HUES48 (cell line): ENCODE measurements at regions not wholly inside any gene's neighbourhood (a gene's known extent, or its start where the extent isn't known, plus 50 kb on each side); places are given as distances from the start of the nearest gene placed in this dataset.

ENCODE experiments used
- H3K27ac ChIP-seq: one replicate; pipeline ENCODE4 v1.7.0; 2013; ENCODE audit warnings: low read depth, low read length, inconsistent platforms
- H3K27me3 ChIP-seq: 2 replicates; pipeline ENCODE4 v1.6.1; 2013; ENCODE audit warnings: mild to moderate bottlenecking, low read length; ENCODE audit not compliant: control insufficient read depth, insufficient read depth
- H3K36me3 ChIP-seq: 2 replicates; pipeline ENCODE4 v1.6.1; 2013; ENCODE audit warnings: low read length; ENCODE audit not compliant: control insufficient read depth, insufficient read depth
- H3K4me1 ChIP-seq: 2 replicates; pipeline ENCODE4 v1.6.1; 2013; ENCODE audit warnings: mild to moderate bottlenecking, low read length; ENCODE audit not compliant: control insufficient read depth, insufficient read depth
- H3K4me3 ChIP-seq: 2 replicates; pipeline ENCODE4 v1.5.1; 2013; ENCODE audit warnings: mild to moderate bottlenecking, low read depth, low read length
- H3K9ac ChIP-seq: 2 replicates; pipeline ENCODE4 v1.6.1; 2013; ENCODE audit warnings: mild to moderate bottlenecking, low read depth, low read length, moderate library complexity
- H3K9me3 ChIP-seq: 2 replicates; pipeline ENCODE4 v1.6.1; 2013; ENCODE audit warnings: low read length; ENCODE audit not compliant: control insufficient read depth, insufficient read depth

GRCh38 chr3:153681057-153681456 is 440.1 kb upstream of the ARHGEF26 start:
- Histone ChIP-seq H3K4me3 (no peak overlapping the region), H3K27ac (no peak overlapping the region), H3K9ac (no peak overlapping the region), H3K4me1 (no peaks in the 10 kb centered on the region), H3K36me3 (no peaks in the 10 kb centered on the region), H3K9me3 (no peaks in the 10 kb centered on the region), H3K27me3 (no peaks in the 10 kb centered on the region)

DNA sequence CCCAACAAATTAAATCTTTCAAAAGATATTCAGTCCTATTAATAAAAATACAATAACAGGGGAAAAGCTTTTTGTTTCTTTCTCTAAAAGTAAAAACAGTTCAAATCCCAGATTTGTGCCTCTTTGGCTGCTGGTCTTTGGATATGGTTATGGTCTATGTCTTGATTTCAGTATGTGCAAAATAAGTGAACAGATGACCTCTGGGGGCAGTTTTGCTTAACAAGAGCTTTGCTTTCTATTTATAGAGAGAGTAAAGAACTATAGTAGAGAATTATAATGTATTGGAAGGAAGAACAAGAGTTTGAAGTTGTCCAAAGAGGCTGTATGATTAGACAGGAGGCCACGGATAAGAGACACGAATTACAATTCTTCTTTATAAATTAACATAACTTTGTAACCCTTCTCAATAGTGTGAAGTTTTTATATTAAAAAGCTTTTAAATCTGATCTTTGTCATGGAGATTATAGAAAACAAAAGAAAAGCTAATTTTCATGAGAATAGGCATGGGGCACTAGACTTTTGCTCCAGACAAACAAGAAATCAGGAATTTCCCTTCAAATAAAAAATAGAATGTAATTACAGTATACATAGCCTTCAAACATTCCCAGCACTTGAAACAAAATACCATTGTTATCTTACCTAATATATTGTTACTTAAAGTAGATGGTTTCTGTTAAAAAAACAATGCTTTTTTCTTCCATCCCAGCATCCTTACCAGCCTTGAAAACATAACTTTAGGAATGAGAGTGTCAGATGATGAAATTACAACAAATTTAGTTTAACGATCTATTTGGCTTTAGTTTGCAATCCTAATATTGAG is 432.7 kb upstream of the ARHGEF26 start:
- Histone ChIP-seq H3K9me3 (no peaks in the 10 kb centered on the region), H3K4me1 (peaks cover 24% of the 10 kb centered on the region), H3K9ac (peak overlapping the region; percentile 4; the same call in 1 of the 2 replicates), H3K27me3 (no peaks in the 10 kb centered on the region), H3K36me3 (no peaks in the 10 kb centered on the region), H3K27ac (peak overlapping the region; percentile 53), H3K4me3 (no peak overlapping the region)

DNA sequence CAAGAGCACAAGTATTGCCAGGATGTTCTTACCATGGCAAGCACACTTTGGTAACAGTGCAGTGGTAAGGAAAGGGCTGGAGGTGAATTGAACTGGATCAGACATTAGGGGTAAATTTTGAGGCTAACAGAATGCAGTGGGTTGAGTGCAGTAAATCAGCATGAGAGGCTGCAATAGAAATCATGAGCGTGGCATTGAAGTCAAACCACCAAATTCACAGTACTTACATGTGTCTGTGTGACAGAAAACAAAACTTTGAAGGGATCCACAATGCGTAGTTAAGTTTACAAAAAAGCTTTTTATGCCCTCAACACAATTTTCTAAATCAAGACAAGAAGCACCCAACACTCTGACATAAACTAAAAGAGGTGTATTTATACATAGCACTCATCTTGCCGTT is 428.0 kb upstream of the ARHGEF26 start:
- H3K9ac ChIP-seq = no peak overlapping the region
- no peaks in the 10 kb centered on the region for H3K27me3 ChIP-seq
- no peaks in the 10 kb centered on the region for H3K9me3 ChIP-seq
- H3K36me3 ChIP-seq = no peaks in the 10 kb centered on the region
- H3K4me3 ChIP-seq = no peak overlapping the region
- H3K4me1 ChIP-seq = peaks cover 11% of the 10 kb centered on the region
- H3K27ac ChIP-seq = no peak overlapping the region

GRCh38 chr3:153702106-153702505 is 419.1 kb upstream of the ARHGEF26 start:
- Histone ChIP-seq H3K9me3 (no peaks in the 10 kb centered on the region), H3K9ac (no peak overlapping the region), H3K36me3 (no peaks in the 10 kb centered on the region), H3K4me1 (peaks cover 18% of the 10 kb centered on the region), H3K27ac (no peak overlapping the region), H3K4me3 (no peak overlapping the region), H3K27me3 (no peaks in the 10 kb centered on the region)

DNA sequence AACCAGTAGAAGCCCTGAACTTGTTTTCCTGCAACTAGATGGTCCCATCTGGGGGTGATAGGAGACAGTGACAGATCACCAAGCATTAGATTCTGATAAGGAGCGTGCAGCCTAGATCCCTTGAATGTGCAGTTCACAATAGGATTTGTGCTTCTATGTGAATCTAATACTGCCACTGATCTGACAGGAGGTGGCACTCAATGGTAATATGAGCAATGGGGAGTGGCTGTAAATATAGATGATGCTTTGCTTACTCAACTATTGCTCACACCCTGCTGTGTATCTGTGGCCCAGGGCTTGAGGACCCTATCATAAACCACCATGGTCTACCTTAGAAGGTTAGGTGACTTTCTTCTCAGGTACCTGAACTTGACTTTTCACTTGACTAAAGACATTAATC is 417.1 kb upstream of the ARHGEF26 start:
- H3K9me3 ChIP-seq = no peaks in the 10 kb centered on the region
- no peaks in the 10 kb centered on the region for H3K36me3 ChIP-seq
- H3K4me1 ChIP-seq = peaks cover 20% of the 10 kb centered on the region
- H3K9ac ChIP-seq = no peak overlapping the region
- H3K4me3 ChIP-seq = no peak overlapping the region
- no peaks in the 10 kb centered on the region for H3K27me3 ChIP-seq
- no peak overlapping the region for H3K27ac ChIP-seq

DNA sequence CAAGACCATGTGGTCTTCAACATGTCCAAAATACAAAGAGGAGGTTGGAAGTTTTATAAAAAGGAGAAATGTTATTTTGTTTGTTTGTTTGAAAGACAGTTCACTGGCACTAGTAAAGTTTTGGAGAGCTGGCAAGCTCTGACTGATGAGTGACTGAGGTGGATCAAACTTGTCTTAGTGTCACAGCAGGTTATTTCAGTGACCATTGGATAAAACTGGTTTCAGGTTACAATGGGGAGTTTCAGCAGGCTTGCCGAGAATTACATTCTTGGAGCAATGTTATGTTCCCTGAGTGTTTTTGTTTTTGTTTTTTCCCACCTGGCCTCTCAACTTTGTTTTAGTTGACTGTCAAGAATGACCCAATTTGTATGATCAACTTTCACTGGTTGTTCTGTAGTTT is 414.5 kb upstream of the ARHGEF26 start:
- Histone ChIP-seq H3K4me1 (peaks cover 20% of the 10 kb centered on the region), H3K4me3 (no peak overlapping the region), H3K27me3 (no peaks in the 10 kb centered on the region), H3K36me3 (no peaks in the 10 kb centered on the region), H3K9ac (no peak overlapping the region), H3K9me3 (no peaks in the 10 kb centered on the region), H3K27ac (no peak overlapping the region)

DNA sequence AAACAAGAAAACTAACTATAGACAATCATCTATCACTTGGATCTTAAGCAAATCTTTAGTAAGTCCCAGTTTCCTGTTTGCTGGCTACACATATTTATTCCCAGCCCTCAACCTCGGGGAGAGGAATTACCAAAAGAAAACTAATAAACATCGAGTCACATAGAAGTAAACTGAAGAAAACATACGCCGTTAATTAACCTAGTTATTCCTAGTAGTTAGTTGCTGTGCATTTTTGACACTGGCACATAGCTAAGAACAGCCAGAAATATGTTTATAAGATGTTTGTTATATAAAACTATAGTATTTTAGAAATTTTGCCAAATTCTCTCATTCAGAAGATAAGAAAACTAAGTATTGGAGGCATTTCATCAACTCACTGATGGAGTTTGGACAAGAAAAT is 407.2 kb upstream of the ARHGEF26 start:
- no peaks in the 10 kb centered on the region for H3K27me3 ChIP-seq
- H3K9ac ChIP-seq = no peak overlapping the region
- peaks cover 8% of the 10 kb centered on the region; the same call in 1 of the 2 replicates for H3K4me1 ChIP-seq
- no peaks in the 10 kb centered on the region for H3K9me3 ChIP-seq
- no peak overlapping the region for H3K27ac ChIP-seq
- no peak overlapping the region for H3K4me3 ChIP-seq
- H3K36me3 ChIP-seq = no peaks in the 10 kb centered on the region

- no peak overlapping the region for H3K27ac ChIP-seq
- H3K9me3 ChIP-seq = no peaks in the 10 kb centered on the region
- no peak overlapping the region for H3K9ac ChIP-seq
- H3K4me1 ChIP-seq = peaks cover 8% of the 10 kb centered on the region; the same call in 1 of the 2 replicates
- H3K27me3 ChIP-seq = no peaks in the 10 kb centered on the region
- H3K36me3 ChIP-seq = no peaks in the 10 kb centered on the region
- no peak overlapping the region for H3K4me3 ChIP-seq
Observed at GRCh38 chr3:153714588-153715290, 406.5 kb upstream of the ARHGEF26 start.

DNA sequence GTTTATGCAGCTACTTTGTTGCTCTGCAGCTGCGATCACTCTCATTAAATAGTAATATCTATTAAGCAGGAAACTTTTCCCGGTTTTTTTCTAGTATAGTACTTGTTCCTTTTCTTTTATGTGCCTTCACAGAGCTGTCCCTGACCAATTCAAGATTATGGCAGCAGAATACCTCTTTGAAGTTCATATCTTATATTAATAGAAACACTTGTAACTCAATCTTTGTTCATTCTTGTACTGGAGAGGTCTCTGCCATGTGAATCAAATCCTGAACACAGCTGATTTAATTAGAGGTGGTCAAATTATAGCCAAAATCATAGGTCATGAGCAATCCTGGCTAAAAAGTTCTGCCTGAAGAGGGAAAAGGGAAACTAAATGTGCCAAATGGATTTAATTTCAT is 399.0 kb upstream of the ARHGEF26 start:
- H3K36me3 ChIP-seq = no peaks in the 10 kb centered on the region
- H3K27ac ChIP-seq = no peak overlapping the region
- peaks cover 8% of the 10 kb centered on the region; the same call in 1 of the 2 replicates for H3K4me1 ChIP-seq
- no peak overlapping the region for H3K9ac ChIP-seq
- no peak overlapping the region for H3K4me3 ChIP-seq
- H3K27me3 ChIP-seq = no peaks in the 10 kb centered on the region
- no peaks in the 10 kb centered on the region for H3K9me3 ChIP-seq

DNA sequence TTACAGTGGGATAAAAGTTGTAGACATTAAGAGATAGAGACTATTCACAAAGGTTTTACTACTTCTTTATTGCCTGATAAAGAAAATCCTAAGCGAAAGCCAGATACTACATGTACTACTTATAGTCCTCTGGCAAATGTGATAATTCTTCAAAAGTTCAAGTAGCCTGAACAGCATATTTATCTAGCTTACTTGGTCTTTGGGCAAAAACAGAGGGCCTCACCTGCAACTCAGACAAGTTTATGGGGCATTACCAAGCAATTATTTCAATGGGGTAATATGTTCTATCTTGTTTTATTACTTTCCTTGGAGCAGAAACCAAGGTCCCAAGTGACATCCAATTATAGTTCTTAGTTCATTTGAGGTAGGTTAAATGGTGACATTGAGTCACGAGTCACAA is 390.1 kb upstream of the ARHGEF26 start:
- no peak overlapping the region for H3K9ac ChIP-seq

More for the DNA sequence above, 390.1 kb upstream of the ARHGEF26 start:
- Histone ChIP-seq H3K36me3 (no peaks in the 10 kb centered on the region), H3K4me1 (0 out of 2 replicates have a peak, but pooled peaks cover 4% of the 10 kb centered on the region), H3K27me3 (no peaks in the 10 kb centered on the region), H3K4me3 (no peak overlapping the region), H3K27ac (no peak overlapping the region), H3K9me3 (peaks cover 11% of the 10 kb centered on the region; the same call in 1 of the 2 replicates)
